Renal pelvis (tissue), 1 donor: ENCODE measurements at regions not wholly inside any gene's neighbourhood (a gene's known extent, or its start where the extent isn't known, plus 50 kb on each side); places are given as distances from the start of the nearest gene placed in this dataset.
"Not testable (repeated sequence)": the region's sequence is repeated elsewhere in the genome, so short reads cannot be mapped to it uniquely, and the experiment has no call there.

Experiments
- DNase-seq: peaks from one replicate; pipeline ENCODE4 v3.0.0-alpha.2; 2013

- DNase-seq, result peak; percentile 90
These were observed 232.5 kb downstream of the SKIDA1 start for GRCh38 chr10:21292763-21293517.

GRCh38 chr10:21290499-21291160 is 234.9 kb downstream of the SKIDA1 start:
- no peak for DNase-seq

GRCh38 chr10:21289961-21290360 is 235.5 kb downstream of the SKIDA1 start:
- DNase-seq, result no peak

- DNase-seq, result no peak
These were observed 236.2 kb downstream of the SKIDA1 start for GRCh38 chr10:21289271-21289670.

- DNase-seq, result no peak
These were observed 239.6 kb downstream of the SKIDA1 start for GRCh38 chr10:21285742-21286331.

DNA sequence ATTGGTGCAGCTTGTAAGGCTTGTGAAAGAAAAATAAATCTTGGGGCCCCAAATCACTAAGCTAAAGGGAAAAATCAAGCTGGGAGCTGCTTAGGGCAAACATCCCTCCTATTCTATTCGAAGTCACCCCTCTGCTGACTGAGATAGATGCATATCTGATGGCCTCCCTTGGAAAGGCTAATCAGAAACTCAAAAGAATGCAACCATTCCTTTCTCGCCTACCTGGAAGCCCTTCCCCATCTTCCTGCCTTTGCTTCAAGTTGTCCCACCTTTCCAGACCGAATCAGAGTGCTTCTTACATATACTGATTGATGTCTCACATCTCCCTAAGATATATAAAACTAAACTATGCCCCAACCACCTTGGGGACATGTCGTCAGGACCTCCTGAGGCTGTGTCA is 240.3 kb downstream of the SKIDA1 start:
- no peak for DNase-seq

DNA sequence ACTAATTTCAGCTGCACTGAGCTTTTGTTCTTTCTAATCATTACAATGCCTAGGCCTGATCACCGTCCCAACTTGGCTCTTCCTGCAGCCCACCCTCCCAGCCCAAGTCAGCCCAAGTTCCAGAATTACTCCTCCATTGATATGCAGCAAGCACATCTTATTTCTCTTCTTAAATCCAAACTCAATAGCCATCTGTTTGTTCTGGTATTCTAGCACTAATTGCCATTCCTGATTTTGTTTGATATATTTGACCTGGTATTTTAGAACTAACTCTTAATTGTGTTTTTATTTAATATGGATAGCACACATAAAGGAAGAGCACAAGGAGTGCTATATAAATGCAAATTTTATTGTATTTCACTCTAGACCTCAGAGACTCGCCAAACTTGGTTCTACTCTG is 241.2 kb downstream of the SKIDA1 start:
- no peak for DNase-seq

- DNase-seq, result not testable (repeated sequence)
These were observed 242.4 kb downstream of the SKIDA1 start for GRCh38 chr10:21283053-21283452.

GRCh38 chr10:21281765-21282484 is 243.6 kb downstream of the SKIDA1 start:
- no peak for DNase-seq

DNA sequence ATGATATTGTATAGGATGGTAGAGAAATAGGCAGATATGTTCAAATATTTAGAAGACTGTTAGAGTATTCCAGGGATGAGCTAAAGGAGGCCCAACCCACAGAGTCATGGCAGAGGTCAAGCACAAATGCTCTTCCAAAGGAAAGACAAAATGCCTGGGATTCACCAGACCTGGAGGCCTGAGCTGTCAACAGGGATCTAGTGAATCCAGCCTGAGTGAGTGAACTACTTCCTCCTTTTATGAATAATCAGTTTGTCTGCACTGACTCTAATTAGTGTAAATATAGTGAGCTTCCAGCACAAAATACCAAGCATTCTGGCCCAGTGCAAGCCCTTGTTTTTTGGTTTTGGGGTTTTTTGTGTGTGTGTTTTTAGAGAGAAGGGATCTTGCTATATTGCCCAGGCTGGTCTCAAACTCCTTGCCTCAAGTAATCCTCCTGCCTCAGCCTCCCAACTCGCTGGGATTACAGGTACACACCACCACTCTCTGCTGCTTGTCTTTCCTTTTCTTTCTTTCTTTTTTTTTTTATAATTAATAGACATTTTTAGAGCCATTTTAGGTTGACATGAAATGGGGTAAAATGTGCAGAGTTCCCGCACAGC is 244.4 kb downstream of the SKIDA1 start:
- DNase-seq, result no peak

DNA sequence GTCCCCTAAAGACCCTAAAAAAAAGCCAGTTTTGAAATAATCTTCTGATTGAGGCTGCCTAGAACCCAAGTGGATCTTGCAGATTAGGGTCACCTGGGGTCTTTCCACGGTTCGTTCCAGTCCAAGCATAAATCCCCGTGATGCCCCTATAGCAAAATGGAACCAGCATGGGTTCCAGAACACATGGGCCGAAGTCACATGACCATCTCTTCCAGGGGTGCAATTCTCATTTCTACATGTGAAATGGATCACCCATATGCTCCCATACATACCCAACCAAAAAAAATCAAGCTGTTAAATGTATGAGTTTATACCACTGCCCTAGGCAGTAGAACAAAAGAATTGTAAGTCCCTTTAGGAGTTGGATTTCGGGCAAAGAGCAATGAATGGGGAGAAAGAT is 245.4 kb downstream of the SKIDA1 start:
- no peak for DNase-seq

DNA sequence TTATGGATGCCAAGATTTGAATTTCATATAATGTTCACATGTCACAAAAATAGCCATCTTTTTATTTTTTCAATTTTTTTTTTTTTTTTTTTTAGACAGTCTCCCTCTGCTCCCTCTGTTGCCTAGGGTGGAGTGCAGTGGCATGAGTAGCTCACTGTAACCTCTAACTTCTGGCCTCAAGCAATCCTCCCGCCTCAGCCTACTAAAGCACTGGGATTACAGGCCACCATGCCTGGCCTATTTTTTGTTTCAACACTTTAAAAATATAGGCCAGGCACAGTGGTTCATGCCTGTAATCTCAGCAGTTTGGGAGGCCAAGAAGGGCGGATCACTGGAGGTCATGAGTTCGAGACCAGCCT is 246.3 kb downstream of the SKIDA1 start:
- DNase-seq, result no peak

- DNase-seq, result peak; percentile 93
These were observed 246.8 kb downstream of the SKIDA1 start for GRCh38 chr10:21278491-21279216.

DNA sequence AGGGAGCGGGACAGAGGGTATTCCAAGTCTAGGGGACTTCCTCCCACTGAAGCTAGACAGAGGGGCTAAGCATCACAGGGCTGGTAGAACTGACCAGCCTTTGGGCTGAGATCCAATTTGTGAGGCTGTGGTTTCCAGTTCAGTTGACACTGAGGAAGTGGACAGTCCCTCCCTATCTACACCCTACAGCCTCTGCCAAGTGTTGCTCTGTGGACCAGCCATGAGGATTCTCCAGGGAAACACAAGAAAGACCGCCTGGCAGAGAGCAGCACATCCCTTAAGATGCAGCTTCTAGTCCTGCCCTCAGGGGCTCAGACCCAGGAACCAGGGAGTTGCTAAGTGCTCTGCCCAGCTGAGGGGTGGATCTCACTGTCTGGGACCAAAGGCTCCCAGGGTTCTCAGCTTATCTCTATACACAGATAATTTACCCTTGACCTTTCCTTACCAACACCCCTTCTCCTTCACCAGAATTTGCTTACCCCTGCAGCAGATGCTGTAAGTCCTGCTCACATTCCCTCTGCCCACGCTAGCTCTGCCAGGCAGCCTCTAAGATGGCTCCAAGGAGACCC is 252.0 kb downstream of the SKIDA1 start:
- no peak for DNase-seq

GRCh38 chr10:21272643-21273399 is 252.7 kb downstream of the SKIDA1 start:
- DNase-seq, result no peak

DNA sequence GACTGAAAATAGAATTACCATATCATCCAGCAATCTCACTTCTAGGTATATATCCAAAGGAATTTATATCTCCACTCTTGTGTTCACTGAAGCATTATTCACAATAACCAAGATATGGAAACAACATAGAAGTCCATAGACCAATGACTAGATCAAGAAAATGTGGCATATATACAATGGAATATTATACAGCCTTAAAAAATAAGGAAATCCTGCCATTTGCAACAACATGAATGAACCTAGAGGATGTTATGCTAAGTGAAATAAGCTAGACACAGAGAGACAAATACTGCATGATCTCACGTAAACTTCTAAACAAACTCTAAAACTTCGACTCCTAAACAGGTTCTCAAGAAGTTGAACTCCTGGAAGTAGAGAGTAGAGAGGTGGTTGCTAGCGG is 254.5 kb downstream of the SKIDA1 start:
- DNase-seq, result no peak

DNA sequence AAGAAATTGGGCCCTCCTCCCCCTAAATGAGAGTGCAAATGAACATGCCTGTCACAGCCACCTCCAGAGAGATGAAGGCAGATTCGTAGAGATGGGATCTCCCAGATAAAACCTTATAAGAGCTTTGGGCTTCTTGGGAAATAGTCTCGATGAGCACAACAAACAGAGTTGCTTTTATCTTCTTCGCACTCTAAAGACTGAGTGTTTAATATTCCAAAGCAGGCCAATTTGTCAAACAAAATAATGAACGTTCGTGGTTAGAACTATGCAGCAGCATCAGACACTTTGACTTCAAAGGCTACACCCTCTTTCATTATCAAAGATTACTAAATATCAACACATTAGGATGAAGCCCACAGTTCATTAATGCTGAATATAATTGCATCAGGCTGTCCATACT is 256.2 kb downstream of the SKIDA1 start:
- no peak for DNase-seq

DNA sequence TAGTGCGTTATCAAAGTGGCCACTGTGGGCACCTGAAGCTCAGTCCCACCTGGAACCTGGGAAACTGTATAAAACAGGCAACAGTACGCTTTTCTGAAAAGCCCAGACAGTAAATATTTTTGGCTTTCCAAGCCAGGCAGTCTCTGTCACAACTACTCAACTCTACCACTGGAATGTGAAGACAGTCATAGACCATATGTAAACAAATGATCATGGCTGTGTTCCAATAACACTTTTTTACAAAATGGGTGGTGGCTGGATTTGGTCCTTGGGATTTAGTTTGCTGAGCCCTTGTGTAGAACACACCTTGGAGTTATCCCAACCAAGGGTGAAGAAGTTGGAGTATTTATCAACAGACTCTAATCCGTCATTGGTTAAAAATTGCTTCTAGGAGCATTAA is 259.9 kb downstream of the SKIDA1 start:
- DNase-seq, result no peak

GRCh38 chr10:21264271-21264670 is 261.2 kb downstream of the SKIDA1 start:
- no peak for DNase-seq

- DNase-seq, result no peak
These were observed 261.6 kb downstream of the SKIDA1 start for GRCh38 chr10:21263839-21264238.
